Fibroblast of skin of left biceps (primary cell): ENCODE measurements at regions not wholly inside any gene's neighbourhood (a gene's known extent, or its start where the extent isn't known, plus 50 kb on each side); places are given as distances from the start of the nearest gene placed in this dataset.

ENCODE experiments used
- DNase-seq, 2 experiments: peaks; one replicate each; pipeline ENCODE4 v3.0.0-alpha.2; 2013; ENCODE audit warnings: low read depth in 2 of 2

GRCh38 chr14:96931751-96932150, 134.6 kb downstream of the VRK1 start:
- no peak for DNase-seq

- no peak for DNase-seq
Measured at GRCh38 chr14:96934638-96935330, 137.6 kb downstream of the VRK1 start.

GRCh38 chr14:96938946-96939345, 141.8 kb downstream of the VRK1 start:
- DNase-seq: no peak

GRCh38 chr14:96940009-96940408, 142.8 kb downstream of the VRK1 start:
- no peak for DNase-seq

- no peak for DNase-seq
Measured at GRCh38 chr14:96944297-96944696, 147.1 kb downstream of the VRK1 start.

- DNase-seq: no peak
Measured at GRCh38 chr14:96945721-96946120, 148.5 kb downstream of the VRK1 start.

- no peak for DNase-seq
Measured at GRCh38 chr14:96949594-96949993, 152.4 kb downstream of the VRK1 start.

- no peak for DNase-seq
Measured at GRCh38 chr14:96951511-96951910, 154.3 kb downstream of the VRK1 start.

- no peak for DNase-seq
Measured at GRCh38 chr14:96953087-96953874, 156.1 kb downstream of the VRK1 start.

GRCh38 chr14:96953875-96954185, 156.6 kb downstream of the VRK1 start:
- no peak for DNase-seq

- DNase-seq: no peak
Measured at GRCh38 chr14:96956464-96957239, 159.5 kb downstream of the VRK1 start.

- DNase-seq: no peak
Measured at GRCh38 chr14:96958057-96958456, 160.9 kb downstream of the VRK1 start.

GRCh38 chr14:96959992-96960391, 162.8 kb downstream of the VRK1 start:
- DNase-seq: no peak

- DNase-seq: no peak
Measured at GRCh38 chr14:96960598-96961116, 163.5 kb downstream of the VRK1 start.

- DNase-seq: no peak
Measured at GRCh38 chr14:96961895-96962294, 164.7 kb downstream of the VRK1 start.

GRCh38 chr14:96962337-96962736, 165.2 kb downstream of the VRK1 start:
- DNase-seq: no peak

- no peak for DNase-seq
Measured at GRCh38 chr14:96964726-96965415, 167.7 kb downstream of the VRK1 start.

- DNase-seq: no peak
Measured at GRCh38 chr14:96965885-96966595, 168.9 kb downstream of the VRK1 start.

- DNase-seq: no peak
Measured at GRCh38 chr14:96975116-96975515, 177.9 kb downstream of the VRK1 start.

GRCh38 chr14:96978525-96979272, 181.5 kb downstream of the VRK1 start:
- no peak for DNase-seq
